GM12878 (cell line): ENCODE measurements at regions not wholly inside any gene's neighbourhood (a gene's known extent, or its start where the extent isn't known, plus 50 kb on each side); places are given as distances from the start of the nearest gene placed in this dataset.

Experiments used
- ATAC-seq: fragments of 200-7000 bp; cut with Tn5 transposase; 3 replicates; pipeline ENCODE4 v1.9.1; 2020; ENCODE audit warnings: mild to moderate bottlenecking, moderate library complexity
- BruUV-seq: library from RNA; stranded (reverse); fragments of 400-500 nt; replicated peaks from 2 replicates; lab custom pipeline; 2021; lab: Mats Ljungman, UMichigan
- CTCF ChIA-PET: fragments of 300-600 bp; sonication (Branson Sonifier 250); formaldehyde crosslinking; extraction: SDS; loops from one replicate; lab custom pipeline; 2021; ENCODE audit warnings: inconsistent platforms; lab: Yijun Ruan, JAX
- POLR2A ChIA-PET: fragments of 350-600 bp; formaldehyde crosslinking; extraction: SDS; loops from one replicate; lab custom pipeline; 2021; ENCODE audit warnings: inconsistent platforms; lab: Charles Lee
- RAD21 ChIA-PET: fragments of 300-600 bp; sonication (Branson Sonifier 250); formaldehyde crosslinking; loops from one replicate; lab custom pipeline; 2023; ENCODE audit warnings: antibody characterized with exemption; ENCODE audit not compliant: unreplicated experiment; lab: Charles Lee
- SMC1A ChIA-PET: fragments of 300-600 bp; sonication (Branson Sonifier 250); formaldehyde crosslinking; loops from one replicate; lab custom pipeline; 2023; ENCODE audit not compliant: unreplicated experiment, uncharacterized antibody; lab: Charles Lee
- DNase-seq: peaks from one replicate; pipeline ENCODE4 v3.0.0-alpha.2; 2011; ENCODE audit warnings: low read depth, low spot score
- FAIRE-seq: peaks from 3 replicates; lab custom pipeline; 2011; peaks lifted over from hg19 to GRCh38; lab: Jason Lieb, UNC
- H2AFZ ChIP-seq: 2 replicates; pipeline ENCODE4 v1.6.0; 2011; ENCODE audit warnings: low read depth, low read length, control low read depth; ENCODE audit not compliant: control insufficient read depth
- H3K27ac ChIP-seq: 2 replicates; pipeline ENCODE4 v1.5.1; 2011; ENCODE audit warnings: control low read depth; ENCODE audit not compliant: control insufficient read depth, insufficient read depth
- H3K27me3 ChIP-seq, 2 experiments: replicated peaks in 1 of 2; 2 replicates each; pipeline versions ENCODE4 v1.6.0 to v1.6.1; 2011; ENCODE audit warnings: low read length in 1 of 2; ENCODE audit not compliant: control insufficient read depth in 2 of 2, insufficient read depth in 2 of 2
- H3K36me3 ChIP-seq, 2 experiments: 2 replicates each; pipeline ENCODE4 v1.5.1; 2011; ENCODE audit warnings: low read length in 1 of 2; ENCODE audit not compliant: control insufficient read depth in 2 of 2, insufficient read depth in 2 of 2
- H3K4me1 ChIP-seq: 2 replicates; pipeline ENCODE4 v1.6.1; 2011; ENCODE audit warnings: mild to moderate bottlenecking, low read length, moderate library complexity, mixed read lengths; ENCODE audit not compliant: control insufficient read depth, insufficient read depth
- H3K4me2 ChIP-seq: 2 replicates; pipeline ENCODE4 v1.6.0; 2011; ENCODE audit warnings: control low read depth; ENCODE audit not compliant: control insufficient read depth, insufficient read depth
- H3K4me3 ChIP-seq: fragments of 200-600 bp; sonication (generic); 2 replicates; pipeline ENCODE4 v1.5.1; 2016
- H3K79me2 ChIP-seq: 2 replicates; pipeline ENCODE4 v1.6.0; 2011; ENCODE audit warnings: low read length; ENCODE audit not compliant: control insufficient read depth, insufficient read depth
- H3K9ac ChIP-seq: 2 replicates; pipeline ENCODE4 v1.8.0; 2011; ENCODE audit warnings: low read length, control low read depth, mixed read lengths; ENCODE audit not compliant: control insufficient read depth, insufficient read depth
- H3K9me3 ChIP-seq: replicated peaks from 3 replicates; pipeline ENCODE4 v1.5.1; 2011; ENCODE audit warnings: mild to moderate bottlenecking, low read length; ENCODE audit not compliant: control insufficient read depth, insufficient read depth
- H4K20me1 ChIP-seq: 2 replicates; pipeline ENCODE4 v1.6.0; 2011; ENCODE audit not compliant: control insufficient read depth, insufficient read depth
- BCL11A ChIP-seq: IDR thresholded peaks from 2 replicates; pipeline ENCODE4 v1.6.1; 2011; ENCODE audit warnings: low read depth, low read length
- BCL3 ChIP-seq: IDR thresholded peaks from 2 replicates; pipeline ENCODE4 v1.6.1; 2011; ENCODE audit warnings: borderline replicate concordance, low read depth, mild to moderate bottlenecking, moderate library complexity, low read length; ENCODE audit not compliant: insufficient read depth, poor library complexity, severe bottlenecking
- CEBPZ ChIP-seq: fragments of 150-350 bp; IDR thresholded peaks from 2 replicates; pipeline ENCODE4 v1.6.1; 2016; ENCODE audit warnings: low read depth, low read length
- EGR1 ChIP-seq, 2 experiments: IDR thresholded peaks; 1 replicate in 1 of 2; 2 replicates in 1 of 2; pipeline ENCODE4 v1.6.1; 2011 to 2012; ENCODE audit warnings: low read depth in 2 of 2, low read length in 2 of 2, borderline replicate concordance in 1 of 2, mild to moderate bottlenecking in 1 of 2, moderate library complexity in 1 of 2
- EZH2 ChIP-seq: IDR thresholded peaks from 2 replicates; pipeline ENCODE4 v1.6.1; 2012; ENCODE audit warnings: low read depth, mild to moderate bottlenecking, control low read depth, inconsistent platforms, low read length, borderline replicate concordance; ENCODE audit not compliant: control insufficient read depth
- FOXM1 ChIP-seq: IDR thresholded peaks from 2 replicates; pipeline ENCODE4 v1.6.1; 2012; ENCODE audit warnings: low read depth, mild to moderate bottlenecking, inconsistent platforms, low read length, moderate library complexity
- IRF4 ChIP-seq: IDR thresholded peaks from 2 replicates; pipeline ENCODE4 v1.6.1; 2011; ENCODE audit warnings: low read depth, low read length
- JUNB ChIP-seq: IDR thresholded peaks from 2 replicates; pipeline ENCODE4 v1.6.1; 2016; ENCODE audit warnings: antibody characterized with exemption, mild to moderate bottlenecking
- KDM1A ChIP-seq: fragments of 200-600 bp; sonication (generic); IDR thresholded peaks from 2 replicates; pipeline ENCODE4 v1.6.1; 2016; ENCODE audit warnings: borderline replicate concordance
- MXI1 ChIP-seq: fragments of 150-350 bp; IDR thresholded peaks from 2 replicates; pipeline ENCODE4 v1.6.1; 2011; ENCODE audit warnings: low read depth, mild to moderate bottlenecking, inconsistent platforms, low read length, improper control_type of control experiment
- NFIC ChIP-seq: IDR thresholded peaks from 2 replicates; pipeline ENCODE4 v1.6.1; 2012; ENCODE audit warnings: low read depth, mild to moderate bottlenecking, inconsistent platforms, low read length, moderate library complexity
- NFYA ChIP-seq: IDR thresholded peaks from 2 replicates; pipeline ENCODE4 v1.6.1; 2011; ENCODE audit warnings: low read depth, mild to moderate bottlenecking, low read length, improper control_type of control experiment, borderline replicate concordance
- RBBP5 ChIP-seq: fragments of 200-600 bp; sonication (generic); conservative IDR thresholded peaks from 2 replicates; pipeline ENCODE4 v1.6.1; 2016
- RCOR1 ChIP-seq: conservative IDR thresholded peaks from 2 replicates; pipeline ENCODE4 v1.6.1; 2012; ENCODE audit warnings: low read depth, low read length, improper control_type of control experiment
- RELA ChIP-seq: fragments of 450-650 bp; IDR thresholded peaks from 2 replicates; pipeline ENCODE4 v1.8.0; 2014; ENCODE audit warnings: borderline replicate concordance; ENCODE audit not compliant: partially characterized antibody
- SMAD5 ChIP-seq: IDR thresholded peaks from 2 replicates; pipeline ENCODE4 v1.6.1; 2016; ENCODE audit warnings: antibody characterized with exemption, low read depth
- STAT1 ChIP-seq: fragments of 450-650 bp; conservative IDR thresholded peaks from 2 replicates; pipeline ENCODE4 v1.6.1; 2014; ENCODE audit warnings: antibody characterized with exemption, mild to moderate bottlenecking
- WGBS: methylation state at CpG from one replicate; pipeline ENCODE4 v1.1.6; 2016; ENCODE audit warnings: low lambda C conversion rate; ENCODE audit not compliant: insufficient replicate concordance, insufficient coverage; ENCODE audit errors: missing lambda C conversion rate; 5-methylcytosine and 5-hydroxymethylcytosine counted together
- in situ Hi-C: fragments of 300-500 bp; cut with MboI; formaldehyde crosslinking; loops from 9 replicates; pipeline ENCODE4 v1.14.3; 2018; ENCODE audit warnings: mixed read lengths
- intact Hi-C: fragments of 100-400 bp; cut with micrococcal nuclease; formaldehyde crosslinking; loops from one replicate; pipeline ENCODE4 v1.14.2; 2022; ENCODE audit not compliant: unreplicated experiment
- TF ChIP-seq, protein P1 (sequence below): IDR thresholded peaks from 2 replicates; pipeline ENCODE4 v1.6.1; 2012; ENCODE audit warnings: low read length, inconsistent platforms

GRCh38 chrX:39667191-39667590 is 430.6 kb downstream of the BCOR start:
- Histone ChIP-seq H2AFZ (no peak overlapping the region), H3K27me3 (peaks cover 0 to 3% of the 10 kb centered on the region in 2 experiments; a peak in 1 of 4 replicates), H3K9ac (no peak overlapping the region), H4K20me1 (no peaks in the 10 kb centered on the region), H3K79me2 (no peaks in the 10 kb centered on the region), H3K4me2 (no peak overlapping the region), H3K27ac (no peak overlapping the region), H3K4me1 (no peaks in the 10 kb centered on the region), H3K4me3 (no peak overlapping the region), H3K36me3 (no peaks in the 10 kb centered on the region), H3K9me3 (no peaks in the 10 kb centered on the region)
- in situ Hi-C loops (no loop called here), intact Hi-C loops (no loop called here)
- DNase-seq (no peak), FAIRE-seq (no peak), ATAC-seq (no peak)
- CTCF ChIA-PET = no interaction called here
- POLR2A ChIA-PET = no interaction called here
- RAD21 ChIA-PET = no interaction called here
- 26% methylated on average over 2 of the region's 2 CpGs for WGBS
- no TSS peak for BruUV-seq
- SMC1A ChIA-PET = no interaction called here
- TF ChIP-seq CEBPZ (no peak), BCL11A (no peak), IRF4 (no peak), KDM1A (no peak), MXI1 (no peak), SMAD5 (no peak), BCL3 (no peak), EGR1 (IDR thresholded peaks at IDR 0.05; ENCODE audit: borderline replicate concordance in 1 of 2, low read depth in 2 of 2, low read length in 2 of 2) (no peak), JUNB (no peak), RELA (no peak), STAT1 (no peak), EZH2 (no peak), NFIC (no peak), RBBP5 (no peak), NFYA (no peak), FOXM1 (no peak), RCOR1 (no peak)
- TF ChIP-seq, protein P1, sequence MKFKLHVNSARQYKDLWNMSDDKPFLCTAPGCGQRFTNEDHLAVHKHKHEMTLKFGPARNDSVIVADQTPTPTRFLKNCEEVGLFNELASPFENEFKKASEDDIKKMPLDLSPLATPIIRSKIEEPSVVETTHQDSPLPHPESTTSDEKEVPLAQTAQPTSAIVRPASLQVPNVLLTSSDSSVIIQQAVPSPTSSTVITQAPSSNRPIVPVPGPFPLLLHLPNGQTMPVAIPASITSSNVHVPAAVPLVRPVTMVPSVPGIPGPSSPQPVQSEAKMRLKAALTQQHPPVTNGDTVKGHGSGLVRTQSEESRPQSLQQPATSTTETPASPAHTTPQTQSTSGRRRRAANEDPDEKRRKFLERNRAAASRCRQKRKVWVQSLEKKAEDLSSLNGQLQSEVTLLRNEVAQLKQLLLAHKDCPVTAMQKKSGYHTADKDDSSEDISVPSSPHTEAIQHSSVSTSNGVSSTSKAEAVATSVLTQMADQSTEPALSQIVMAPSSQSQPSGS = no peak
